ENCODE measurements at regions not wholly inside any gene's neighbourhood (a gene's known extent, or its start where the extent isn't known, plus 50 kb on each side); places are given as distances from the start of the nearest gene placed in this dataset.

DNA sequence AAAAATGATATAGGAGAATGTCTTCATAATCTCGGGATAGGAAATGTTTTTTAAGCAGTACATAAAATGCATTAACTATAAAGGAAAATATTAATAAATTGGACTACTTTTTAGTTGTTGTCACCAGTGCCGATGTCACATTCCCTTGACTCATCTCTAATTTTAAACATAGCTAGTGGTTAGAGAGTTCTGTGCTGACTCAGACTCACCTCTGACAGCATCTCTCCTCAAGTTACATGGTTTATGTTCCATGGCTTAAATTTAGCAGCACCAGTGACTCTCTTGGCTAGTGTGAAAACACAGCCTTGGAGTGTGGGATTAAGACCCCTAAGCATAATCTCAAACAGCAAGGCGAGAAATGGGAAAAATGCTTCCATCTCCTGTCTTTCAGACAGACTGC lies 311.8 kb upstream of the MMS22L start:
- Histone ChIP-seq H4K20me1 (ENCODE audit: low read depth, low read length) (no peaks in the 10 kb centered on the region), H3K4me3 (ENCODE audit: insufficient read depth, low read length, poor library complexity, severe bottlenecking) (no peak overlapping the region), H2AFZ (ENCODE audit: low read depth, low read length, severe bottlenecking) (no peak overlapping the region), H3K27me3 (ENCODE audit: low read length) (no peaks in the 10 kb centered on the region), H3K9me3 (ENCODE audit: insufficient read depth, low read length) (no peaks in the 10 kb centered on the region), H3K27ac (ENCODE audit: low read depth, low read length) (no peak overlapping the region), H3K9ac (ENCODE audit: low read length) (no peak overlapping the region), H3K4me2 (ENCODE audit: low read depth, low read length, poor library complexity, severe bottlenecking) (no peak overlapping the region), H3K79me2 (ENCODE audit: insufficient read depth, low read length) (no peaks in the 10 kb centered on the region), H3K9me2 (replicated peaks; ENCODE audit: insufficient read depth, low read length) (no peaks in the 10 kb centered on the region), H3F3A (ENCODE audit: insufficient read depth) (no peaks in the 10 kb centered on the region), H3K36me3 (ENCODE audit: low read length) (no peaks in the 10 kb centered on the region)
- TF ChIP-seq EZH2phosphoT487 (conservative IDR thresholded peaks at IDR 0.05; ENCODE audit: low read length) = no peak
- TF ChIP-seq CTCF (IDR thresholded peaks at IDR 0.05; ENCODE audit: insufficient read depth, low read length, poor library complexity, severe bottlenecking) = no peak

- Histone ChIP-seq H3K9ac (ENCODE audit: low read length) (no peak overlapping the region), H3K36me3 (ENCODE audit: low read length) (no peaks in the 10 kb centered on the region), H2AFZ (ENCODE audit: low read depth, low read length, severe bottlenecking) (no peak overlapping the region), H3F3A (ENCODE audit: insufficient read depth) (no peaks in the 10 kb centered on the region), H3K27me3 (ENCODE audit: low read length) (no peaks in the 10 kb centered on the region), H3K9me3 (ENCODE audit: insufficient read depth, low read length) (no peaks in the 10 kb centered on the region), H3K79me2 (ENCODE audit: insufficient read depth, low read length) (no peaks in the 10 kb centered on the region), H4K20me1 (ENCODE audit: low read depth, low read length) (no peaks in the 10 kb centered on the region), H3K4me3 (ENCODE audit: insufficient read depth, low read length, poor library complexity, severe bottlenecking) (no peak overlapping the region), H3K9me2 (replicated peaks; ENCODE audit: insufficient read depth, low read length) (no peaks in the 10 kb centered on the region), H3K27ac (ENCODE audit: low read depth, low read length) (no peak overlapping the region), H3K4me2 (ENCODE audit: low read depth, low read length, poor library complexity, severe bottlenecking) (no peak overlapping the region)
- TF ChIP-seq CTCF (IDR thresholded peaks at IDR 0.05; ENCODE audit: insufficient read depth, low read length, poor library complexity, severe bottlenecking) (no peak), EZH2phosphoT487 (conservative IDR thresholded peaks at IDR 0.05; ENCODE audit: low read length) (no peak)
Measured at GRCh38 chr6:97621111-97621510, 338.1 kb upstream of the MMS22L start.

- Histone ChIP-seq H3K27ac (ENCODE audit: low read depth, low read length) (no peak overlapping the region), H3K4me2 (ENCODE audit: low read depth, low read length, poor library complexity, severe bottlenecking) (no peak overlapping the region), H3K36me3 (ENCODE audit: low read length) (no peaks in the 10 kb centered on the region), H3K4me3 (ENCODE audit: insufficient read depth, low read length, poor library complexity, severe bottlenecking) (no peak overlapping the region), H3K9me3 (ENCODE audit: insufficient read depth, low read length) (no peaks in the 10 kb centered on the region), H3F3A (ENCODE audit: insufficient read depth) (no peaks in the 10 kb centered on the region), H3K79me2 (ENCODE audit: insufficient read depth, low read length) (no peaks in the 10 kb centered on the region), H3K9ac (ENCODE audit: low read length) (no peak overlapping the region), H2AFZ (ENCODE audit: low read depth, low read length, severe bottlenecking) (no peak overlapping the region), H3K9me2 (replicated peaks; ENCODE audit: insufficient read depth, low read length) (no peaks in the 10 kb centered on the region), H4K20me1 (ENCODE audit: low read depth, low read length) (no peaks in the 10 kb centered on the region), H3K27me3 (ENCODE audit: low read length) (no peaks in the 10 kb centered on the region)
- TF ChIP-seq CTCF (IDR thresholded peaks at IDR 0.05; ENCODE audit: insufficient read depth, low read length, poor library complexity, severe bottlenecking) = no peak
- TF ChIP-seq EZH2phosphoT487 (conservative IDR thresholded peaks at IDR 0.05; ENCODE audit: low read length) = no peak
Measured at GRCh38 chr6:97626671-97627441, 343.8 kb upstream of the MMS22L start.
